ENCODE measurements at regions not wholly inside any gene's neighbourhood (a gene's known extent, or its start where the extent isn't known, plus 50 kb on each side); places are given as distances from the start of the nearest gene placed in this dataset.

GRCh38 chr6:9620263-9620662 is 794.6 kb downstream of the TFAP2A start:
- no peak for DNase-seq (ENCODE audit: low spot score)

DNA sequence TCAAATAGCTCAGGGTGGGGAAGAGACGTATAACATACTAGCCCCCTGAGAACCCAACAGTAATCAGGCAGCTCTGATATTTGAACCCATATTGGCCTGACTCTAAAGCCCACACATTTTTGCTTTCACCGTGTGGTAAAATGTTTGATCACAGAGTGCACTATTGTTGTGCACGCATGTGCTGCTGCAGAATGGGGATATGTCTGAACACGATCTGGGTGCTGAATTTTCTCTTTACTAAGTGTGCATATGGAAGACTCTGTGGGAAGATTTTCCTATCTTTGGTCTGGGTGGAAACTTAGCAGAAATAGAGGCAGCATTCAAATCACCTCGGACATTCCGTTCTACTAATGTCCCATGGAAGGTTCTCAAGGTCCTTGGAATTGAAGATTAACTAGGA is 800.1 kb downstream of the TFAP2A start:
- DNase-seq (ENCODE audit: low spot score): no peak

- no peak for DNase-seq (ENCODE audit: low spot score)
These were observed 802.4 kb downstream of the TFAP2A start for GRCh38 chr6:9612489-9612888.

DNA sequence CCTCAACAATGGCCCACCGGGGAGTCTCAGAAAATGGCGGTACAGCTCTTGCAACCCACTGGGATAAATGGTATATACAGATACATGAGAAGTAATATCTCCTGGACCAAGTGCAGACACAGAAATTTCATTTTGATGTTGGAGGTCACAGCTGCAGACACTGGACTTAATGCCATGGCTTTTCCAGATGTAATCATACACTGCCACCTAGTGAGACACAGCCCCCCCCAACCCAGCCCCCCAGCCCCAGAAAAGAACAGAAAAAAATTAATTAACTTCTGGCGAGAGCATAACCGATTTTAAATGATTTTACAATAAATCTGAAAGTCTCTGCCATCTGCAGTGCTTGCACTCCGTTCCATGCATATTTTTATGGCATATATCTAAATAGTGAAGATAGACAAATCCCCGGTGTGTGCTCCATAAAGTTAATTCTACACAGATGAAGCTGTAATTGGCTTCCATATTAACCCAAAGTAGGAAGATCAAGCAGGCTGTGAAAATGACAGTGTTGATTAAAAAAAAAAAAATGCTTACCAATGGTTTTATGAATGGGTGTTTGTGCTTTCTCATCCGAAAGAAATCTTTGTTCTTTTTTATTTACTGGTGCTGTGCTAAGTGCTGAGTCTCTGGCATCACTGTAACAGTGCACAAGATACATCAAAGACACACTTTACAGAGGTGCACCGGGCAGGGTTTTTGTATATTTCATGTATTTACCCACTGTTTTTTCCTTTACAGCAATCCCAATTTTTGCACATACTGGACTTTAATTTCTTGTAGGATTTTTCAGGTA is 804.1 kb downstream of the TFAP2A start:
- no peak for DNase-seq (ENCODE audit: low spot score)

DNA sequence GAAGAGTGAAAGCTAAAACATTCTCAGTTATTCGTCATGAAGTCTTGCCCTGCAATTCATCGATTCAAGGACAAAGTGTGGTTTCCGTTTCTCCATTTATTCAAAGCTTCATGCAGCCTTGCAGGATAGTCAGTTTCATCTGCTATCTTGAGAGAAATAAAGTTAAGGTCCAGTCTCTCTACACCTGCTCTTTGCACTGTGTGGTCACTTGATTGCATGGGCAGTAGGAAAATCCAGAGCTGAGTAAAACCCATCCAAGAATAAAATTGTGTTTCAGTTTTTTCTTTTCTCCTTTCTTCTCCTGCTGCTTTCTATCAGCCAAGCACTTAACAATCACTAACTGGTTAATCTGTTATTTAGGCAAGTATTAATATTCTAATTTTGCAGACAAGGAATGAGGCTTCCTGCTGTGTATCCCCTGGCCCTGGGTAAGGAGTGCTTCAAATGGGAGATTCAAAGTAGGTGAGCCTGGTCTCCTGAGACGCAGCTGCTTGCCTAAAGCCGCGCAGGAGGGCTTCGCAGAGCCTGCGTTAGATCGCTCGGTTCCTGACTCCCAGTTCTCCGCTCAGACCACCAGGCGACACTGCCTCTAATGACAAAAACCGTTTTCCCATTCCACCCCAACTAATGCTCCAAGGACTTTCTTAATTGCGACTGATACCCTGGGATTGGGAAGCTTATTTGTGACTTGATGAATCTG is 808.3 kb downstream of the TFAP2A start:
- no peak for DNase-seq (ENCODE audit: low spot score)

- DNase-seq (ENCODE audit: low spot score): no peak
These were observed 820.1 kb downstream of the TFAP2A start for GRCh38 chr6:9594746-9595145.

- no peak for DNase-seq (ENCODE audit: low spot score)
These were observed 821.3 kb downstream of the TFAP2A start for GRCh38 chr6:9593554-9593953.

GRCh38 chr6:9583753-9584352 is 831.0 kb downstream of the TFAP2A start:
- no peak for DNase-seq (ENCODE audit: low spot score)

GRCh38 chr6:9581155-9581554 is 833.7 kb downstream of the TFAP2A start:
- DNase-seq (ENCODE audit: low spot score): no peak

DNA sequence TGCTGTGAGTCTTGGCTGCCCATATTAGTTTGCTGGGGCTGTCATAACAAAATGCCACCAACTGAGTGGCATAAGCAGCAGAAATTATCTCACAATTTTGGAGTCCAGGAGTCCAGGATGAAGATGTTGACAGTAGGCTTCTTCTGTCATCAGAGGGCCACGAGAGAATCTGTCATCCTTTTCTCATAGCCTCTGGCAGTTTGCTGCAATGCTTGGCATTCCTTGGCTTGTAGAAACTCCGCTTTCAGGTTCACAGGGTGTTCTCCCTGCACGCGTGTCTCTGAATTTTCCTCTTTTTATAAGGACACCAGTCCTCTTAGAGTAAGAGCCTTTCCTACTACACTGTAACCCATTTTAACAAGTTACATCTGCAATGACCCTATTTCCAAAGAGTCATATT is 838.4 kb downstream of the TFAP2A start:
- no peak for DNase-seq (ENCODE audit: low spot score)

GRCh38 chr6:9566096-9566495 is 848.8 kb downstream of the TFAP2A start:
- DNase-seq (ENCODE audit: low spot score): no peak

GRCh38 chr6:9564021-9564420 is 850.9 kb downstream of the TFAP2A start:
- no peak for DNase-seq (ENCODE audit: low spot score)

- no peak for DNase-seq (ENCODE audit: low spot score)
These were observed 851.3 kb downstream of the TFAP2A start for GRCh38 chr6:9563568-9563967.

- DNase-seq (ENCODE audit: low spot score): no peak
These were observed 860.1 kb downstream of the TFAP2A start for GRCh38 chr6:9554806-9555205.

DNA sequence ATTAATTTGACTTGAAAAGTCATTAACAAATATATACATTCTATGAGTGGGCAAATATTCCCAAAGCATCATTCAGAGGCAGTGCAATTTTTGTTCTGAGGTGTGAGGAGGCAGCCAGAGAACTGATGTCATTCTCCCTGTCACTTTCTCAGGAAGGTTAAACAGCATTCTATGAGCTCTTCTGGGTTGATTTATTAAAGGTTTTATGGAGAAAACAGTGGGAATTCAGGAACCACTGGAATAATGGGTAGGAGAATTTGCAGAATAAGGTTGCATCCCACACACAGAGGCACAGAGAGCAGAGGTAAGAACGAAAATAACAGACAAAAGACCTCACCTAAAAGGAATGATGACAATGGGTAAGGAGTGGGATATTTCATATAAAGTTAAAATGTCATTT is 860.6 kb downstream of the TFAP2A start:
- DNase-seq (ENCODE audit: low spot score): no peak

DNA sequence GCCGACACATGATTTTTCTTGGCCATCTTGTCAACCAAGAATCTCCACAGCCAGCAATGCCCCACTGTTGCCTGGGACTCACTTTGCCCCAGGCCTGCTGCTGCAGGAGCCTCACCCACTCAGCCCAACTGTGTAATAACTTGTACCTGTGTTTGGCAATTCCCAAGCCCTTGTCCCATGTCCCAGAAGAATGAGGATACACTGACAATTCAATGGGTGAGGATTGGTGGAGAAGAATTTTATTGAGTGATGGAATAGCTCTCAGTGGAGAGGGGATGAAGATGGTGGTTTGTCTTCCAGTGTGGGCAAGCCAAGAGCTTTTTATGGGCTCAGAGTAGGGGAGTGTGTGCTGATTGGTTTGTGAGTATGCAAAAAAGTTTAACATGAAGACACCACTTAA is 861.9 kb downstream of the TFAP2A start:
- no peak for DNase-seq (ENCODE audit: low spot score)

DNA sequence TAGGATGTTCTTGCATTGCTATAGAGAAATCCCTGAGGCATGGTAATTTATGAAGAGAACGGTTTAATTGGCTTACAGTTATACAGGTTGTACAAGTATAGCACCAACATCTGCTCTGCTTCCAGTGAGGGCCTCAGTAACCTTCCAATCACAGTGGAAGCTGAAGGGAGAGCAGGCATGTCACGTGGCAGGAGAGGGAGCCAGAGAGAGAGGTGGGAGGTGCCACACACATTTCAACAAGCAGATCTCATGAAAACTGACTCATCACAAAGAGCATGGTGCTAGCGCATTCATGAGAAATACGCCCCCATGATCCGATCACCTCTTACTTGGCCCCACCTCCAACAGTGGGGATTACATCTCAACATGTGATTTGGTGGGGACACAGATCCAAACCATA is 871.2 kb downstream of the TFAP2A start:
- DNase-seq (ENCODE audit: low spot score): no peak

- peak; percentile 5 for DNase-seq (ENCODE audit: low spot score)
These were observed 874.2 kb downstream of the TFAP2A start for GRCh38 chr6:9540534-9541126.

GRCh38 chr6:9540126-9540525 is 874.7 kb downstream of the TFAP2A start:
- DNase-seq (ENCODE audit: low spot score): no peak

DNA sequence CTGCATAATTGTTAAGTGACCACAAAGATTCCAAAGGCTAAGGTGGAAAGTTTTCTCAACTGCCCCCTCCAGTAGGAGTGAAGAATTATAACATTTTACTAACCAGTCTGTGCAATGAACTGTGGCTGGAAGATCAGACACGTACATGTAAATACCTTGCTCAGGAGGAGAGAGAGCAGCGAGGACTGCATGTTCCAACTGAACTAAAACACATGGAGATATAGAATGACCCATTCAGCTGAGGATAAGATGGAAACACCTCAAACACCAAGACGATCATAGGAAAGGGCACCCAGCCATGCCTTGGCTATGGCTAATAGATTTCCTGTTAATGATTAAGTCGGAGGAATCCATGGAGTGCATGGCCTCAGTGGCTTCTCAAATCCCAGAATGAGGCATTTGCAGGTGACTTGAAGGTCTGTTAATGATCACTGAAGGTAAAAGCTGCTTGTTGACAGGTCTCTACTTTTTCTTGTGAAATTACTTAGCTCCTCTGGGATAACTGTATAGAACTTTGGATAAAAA is 875.6 kb downstream of the TFAP2A start:
- DNase-seq (ENCODE audit: low spot score): no peak

GRCh38 chr6:9537381-9537780 is 877.5 kb downstream of the TFAP2A start:
- DNase-seq (ENCODE audit: low spot score): no peak

DNA sequence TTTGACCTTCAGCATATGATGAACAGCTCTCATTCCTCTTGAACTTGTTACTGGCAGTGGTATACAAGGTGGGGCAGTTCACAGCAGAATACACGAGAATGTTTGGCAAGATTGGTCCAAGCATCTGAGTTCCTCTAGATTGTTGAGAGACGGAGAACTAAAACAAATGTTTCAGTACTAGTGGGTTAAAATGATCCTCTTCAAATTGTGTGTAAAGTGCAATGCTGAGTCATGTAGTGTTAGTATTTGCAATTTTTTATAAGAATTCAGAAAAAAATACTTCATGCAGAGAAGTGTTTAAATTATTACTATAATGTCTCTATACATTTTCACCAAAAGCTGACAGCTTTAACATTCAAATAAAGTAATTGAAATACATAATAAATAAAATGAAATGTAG is 879.8 kb downstream of the TFAP2A start:
- no peak for DNase-seq (ENCODE audit: low spot score)
